ENCODE measurements at regions not wholly inside any gene's neighbourhood (a gene's known extent, or its start where the extent isn't known, plus 50 kb on each side); places are given as distances from the start of the nearest gene placed in this dataset.
"Not testable (repeated sequence)": the region's sequence is repeated elsewhere in the genome, so short reads cannot be mapped to it uniquely, and the experiment has no call there.

DNA sequence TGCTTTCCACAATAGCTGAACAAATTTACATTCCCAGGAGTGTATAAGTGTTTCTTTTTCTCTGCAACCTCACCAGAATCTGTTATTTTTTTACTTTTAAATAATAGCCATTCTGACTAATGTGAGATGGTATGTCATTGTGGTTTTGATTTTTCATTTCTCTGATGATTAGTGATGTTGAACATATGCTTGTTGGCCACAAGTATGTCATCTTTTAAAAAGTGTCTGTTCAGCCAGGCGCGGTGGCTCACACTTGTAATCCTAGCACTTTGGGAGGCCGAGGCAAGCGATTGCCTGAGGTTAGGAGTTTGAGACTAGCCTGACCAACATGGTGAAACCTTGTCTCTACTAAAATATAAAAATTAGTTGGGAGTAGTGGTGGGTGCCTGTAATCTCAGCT lies 619.3 kb downstream of the SI start:
- no peak for DNase-seq

DNA sequence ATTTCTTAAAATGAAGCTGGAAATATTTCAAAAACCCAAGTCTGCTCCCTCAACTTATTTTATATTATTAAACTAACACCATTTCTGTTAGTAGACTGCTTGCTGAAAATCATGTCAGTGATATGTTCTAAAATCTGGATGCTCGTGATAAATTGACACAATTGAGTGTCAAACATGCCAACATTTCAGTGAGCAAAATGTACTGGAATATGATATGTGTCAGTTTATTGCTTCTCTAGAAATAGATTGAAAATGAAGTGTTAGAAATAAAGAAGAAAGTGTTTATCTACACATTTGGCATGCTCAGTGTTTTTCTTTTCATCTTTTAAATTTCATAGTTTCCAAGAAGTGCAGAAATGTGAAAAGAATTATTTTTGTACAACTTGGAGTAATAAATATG lies 624.6 kb downstream of the SI start:
- no peak for DNase-seq

DNA sequence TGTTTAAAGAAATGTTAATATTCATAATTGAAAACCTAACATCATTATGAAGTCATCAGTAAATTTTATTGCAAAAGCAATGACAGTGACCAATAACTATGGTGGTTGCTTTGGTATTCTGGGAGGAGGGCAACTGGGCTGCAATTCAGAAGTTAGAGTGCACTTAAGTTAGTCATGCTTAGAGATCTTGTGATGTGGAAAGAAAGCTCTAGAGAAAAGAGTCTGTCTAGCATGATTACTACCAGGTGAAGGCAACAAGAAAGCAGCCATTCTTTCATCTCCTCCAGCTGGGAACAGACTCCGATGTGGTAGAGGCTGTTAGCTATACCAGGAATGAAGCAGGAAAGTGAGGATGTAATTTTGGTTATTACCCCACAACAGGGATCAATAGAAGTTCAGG lies 625.6 kb downstream of the SI start:
- no peak for DNase-seq

DNA sequence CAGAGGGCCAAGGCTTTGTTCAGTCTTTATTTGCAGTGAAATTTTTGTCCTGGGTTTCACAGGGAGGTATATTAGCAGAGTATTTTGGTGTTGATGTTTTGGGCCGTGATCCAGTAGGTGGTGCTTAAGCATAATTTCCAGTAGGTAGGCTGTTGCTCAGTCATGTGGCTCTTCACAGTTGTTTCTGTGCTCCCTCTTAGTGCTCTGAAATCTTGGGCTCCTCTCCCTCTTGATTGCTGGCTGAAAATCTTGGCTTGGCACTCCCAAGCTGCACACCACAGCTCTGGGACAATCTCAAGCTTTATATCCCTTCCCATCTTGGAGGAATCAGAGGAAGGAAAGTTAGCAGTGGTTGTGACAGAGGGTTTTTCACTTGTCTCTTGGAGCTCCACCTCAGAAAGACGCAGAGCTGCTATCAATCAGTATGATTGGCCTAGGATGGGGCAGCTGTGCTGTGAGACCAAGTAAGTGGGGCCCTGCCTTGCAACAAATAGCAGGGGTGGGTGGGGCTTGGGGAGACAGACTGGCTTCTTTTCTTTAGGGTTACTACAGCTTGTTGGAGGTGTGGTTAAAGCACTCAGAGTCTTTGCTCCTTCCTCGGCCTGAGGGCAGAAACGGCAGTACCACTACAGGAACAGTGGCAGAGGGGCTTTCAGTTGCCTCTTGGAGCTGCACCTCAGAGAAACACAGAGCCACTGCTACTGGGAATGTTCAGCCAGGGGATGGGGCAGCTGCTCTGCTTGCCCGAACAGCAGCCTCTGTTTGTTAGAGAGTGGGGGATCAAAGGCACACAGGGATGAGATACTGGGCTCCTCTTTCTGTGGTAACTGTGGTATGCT lies 627.0 kb downstream of the SI start:
- DNase-seq: no peak

DNA sequence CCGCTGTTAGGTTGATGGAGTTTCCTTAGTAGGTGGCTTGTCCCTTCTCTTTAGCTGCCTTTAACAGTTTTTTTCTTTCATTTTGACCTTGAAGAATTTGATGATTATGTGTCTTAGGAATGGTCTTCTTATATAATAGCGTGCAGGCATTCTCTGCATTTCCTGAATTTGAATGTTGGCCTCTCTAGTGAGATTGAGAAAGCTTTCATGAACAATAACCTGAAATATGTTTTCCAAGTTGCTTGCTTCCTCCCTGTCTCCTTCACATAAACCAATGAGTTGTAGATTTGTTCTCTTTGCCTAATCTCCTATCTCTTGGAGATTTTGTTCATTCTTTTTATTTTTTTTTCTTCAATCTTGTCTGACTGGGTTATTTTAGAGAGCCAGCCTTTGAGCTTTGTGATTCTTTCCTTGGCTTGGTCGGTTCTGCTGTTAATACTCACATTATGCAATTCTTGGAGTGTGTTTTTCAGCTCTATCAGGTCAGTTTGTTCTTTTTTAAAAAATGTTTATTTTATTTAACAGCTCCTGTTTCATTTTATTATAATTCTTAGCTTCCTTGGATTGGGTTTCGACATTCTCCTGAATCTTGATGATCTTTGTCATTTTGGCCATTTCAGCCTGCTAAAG lies 627.9 kb downstream of the SI start:
- DNase-seq: no peak

DNA sequence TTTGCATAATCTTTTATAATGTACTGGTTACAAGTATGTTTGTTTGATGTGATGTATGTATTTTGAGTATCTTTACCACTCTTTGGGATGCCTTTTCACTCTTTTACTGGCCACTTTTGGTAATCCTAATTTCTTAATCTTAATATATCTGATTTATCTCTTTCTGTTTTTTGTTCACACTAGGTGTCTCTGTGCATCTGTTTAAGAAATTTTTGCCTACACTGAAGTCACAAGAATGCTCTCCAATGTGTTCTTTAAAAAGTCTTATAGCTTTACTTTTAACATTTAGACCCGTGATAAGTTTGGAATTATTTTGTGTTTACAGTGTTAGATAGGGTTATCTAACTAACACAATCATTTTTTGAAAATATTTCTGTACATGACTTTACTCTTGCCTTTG lies 659.1 kb downstream of the SI start:
- DNase-seq: no peak

DNA sequence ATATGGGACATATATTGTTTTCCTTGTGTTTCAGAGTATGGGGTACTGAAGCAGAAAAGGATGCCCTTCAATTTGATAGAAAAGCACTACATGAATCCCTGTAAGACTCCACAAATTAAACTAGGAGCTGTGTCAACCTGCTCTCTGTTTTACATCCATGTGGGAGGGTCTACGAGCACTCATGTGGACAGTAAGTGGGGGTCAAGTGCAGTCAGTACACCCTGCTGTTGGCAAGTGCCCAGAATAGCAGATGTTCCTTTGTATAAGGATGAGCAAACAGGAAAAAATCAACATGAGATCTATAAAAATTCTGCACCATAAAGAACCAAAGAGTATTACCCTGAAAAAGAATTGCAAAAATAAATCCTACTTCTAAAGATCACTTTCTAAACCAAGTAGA lies 659.9 kb downstream of the SI start:
- DNase-seq: no peak

DNA sequence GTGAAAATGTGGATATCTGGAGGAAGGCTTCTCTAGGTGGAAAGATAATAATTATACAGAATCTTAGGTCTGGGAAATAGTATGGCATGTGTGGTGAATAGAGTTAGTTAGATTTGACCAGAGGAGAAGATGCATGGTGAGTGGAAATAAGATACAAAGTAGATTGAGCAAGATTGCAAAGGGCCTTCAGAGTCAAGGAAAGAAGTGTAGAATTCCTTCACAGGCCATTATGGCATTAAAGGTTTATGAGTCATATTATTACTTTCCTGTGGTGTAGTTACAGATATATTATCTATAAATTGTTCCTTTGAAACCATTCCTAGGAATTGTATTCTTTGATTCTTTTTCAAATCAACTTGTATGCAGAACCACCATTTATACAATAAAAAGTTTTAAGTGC lies 660.3 kb downstream of the SI start:
- DNase-seq: no peak

DNA sequence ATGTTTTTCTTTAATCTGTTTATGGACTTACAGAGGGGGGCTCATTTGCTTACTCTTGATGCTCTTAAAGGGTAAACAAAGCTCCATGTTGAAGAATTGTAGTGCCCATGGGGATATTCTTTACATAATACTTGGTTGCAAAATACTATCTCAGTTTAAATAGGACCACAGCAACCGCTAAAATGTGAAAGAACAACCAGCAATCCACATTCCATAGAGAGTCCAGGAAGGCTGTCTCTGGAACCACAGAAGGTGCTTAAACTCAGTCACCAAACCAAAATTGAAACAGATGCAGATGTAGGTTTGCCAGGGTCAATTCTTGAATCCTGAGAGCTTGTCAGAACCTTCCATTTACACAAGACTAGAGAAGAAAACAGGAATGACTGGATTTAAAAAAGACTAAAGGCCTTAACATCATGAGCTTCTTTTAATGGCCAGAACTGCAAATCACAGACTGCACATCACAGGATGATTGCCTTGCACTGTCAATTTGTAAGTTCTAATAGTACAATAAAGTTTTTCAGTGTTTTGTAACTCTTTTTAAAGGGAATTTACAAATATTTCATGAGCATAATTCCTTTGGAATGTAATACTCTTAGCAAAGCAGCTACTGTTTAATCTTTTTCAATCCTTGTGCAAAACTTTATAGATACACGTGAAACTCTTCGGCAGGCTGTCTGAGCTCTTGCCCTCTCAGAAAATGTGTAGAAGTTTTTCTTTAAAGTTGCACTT lies 661.6 kb downstream of the SI start:
- DNase-seq: no peak

DNA sequence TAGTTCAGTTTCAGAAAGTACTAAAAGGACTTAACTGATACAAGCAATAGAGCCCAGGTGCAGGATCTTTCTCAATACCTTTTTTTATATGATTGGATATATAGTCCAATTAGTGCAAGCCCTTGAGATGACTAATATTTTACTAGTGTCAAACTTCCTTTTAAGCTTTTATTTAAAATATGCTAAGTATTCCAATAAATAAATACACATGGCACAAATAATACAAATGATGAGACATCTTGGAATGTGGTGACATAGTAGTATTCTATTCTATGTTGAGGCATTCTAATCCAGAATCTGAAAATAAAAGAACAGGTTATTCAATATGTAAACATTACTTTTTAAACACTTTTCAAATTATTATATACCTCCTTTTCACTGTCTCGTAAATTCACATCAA lies 670.0 kb downstream of the SI start:
- DNase-seq: no peak

DNA sequence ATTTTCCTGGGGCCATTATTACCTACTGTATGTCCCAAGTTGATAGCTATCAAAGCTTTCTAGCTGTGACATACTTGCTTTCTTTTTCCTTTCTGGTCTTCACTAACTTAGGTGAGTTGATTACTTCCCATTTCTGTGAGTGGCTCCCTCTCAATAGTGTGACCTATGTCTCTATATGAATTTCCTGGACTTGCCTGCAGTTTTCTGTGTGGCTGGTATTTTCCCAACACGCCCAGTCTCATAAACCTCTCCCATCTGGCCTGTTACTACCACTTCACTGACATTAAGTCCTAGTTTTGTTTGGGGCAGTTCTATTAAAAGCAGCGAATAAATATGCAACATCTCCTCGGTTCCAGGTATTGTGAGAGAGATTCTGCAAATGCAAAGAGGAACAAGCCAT lies 671.2 kb downstream of the SI start:
- no peak for DNase-seq

DNA sequence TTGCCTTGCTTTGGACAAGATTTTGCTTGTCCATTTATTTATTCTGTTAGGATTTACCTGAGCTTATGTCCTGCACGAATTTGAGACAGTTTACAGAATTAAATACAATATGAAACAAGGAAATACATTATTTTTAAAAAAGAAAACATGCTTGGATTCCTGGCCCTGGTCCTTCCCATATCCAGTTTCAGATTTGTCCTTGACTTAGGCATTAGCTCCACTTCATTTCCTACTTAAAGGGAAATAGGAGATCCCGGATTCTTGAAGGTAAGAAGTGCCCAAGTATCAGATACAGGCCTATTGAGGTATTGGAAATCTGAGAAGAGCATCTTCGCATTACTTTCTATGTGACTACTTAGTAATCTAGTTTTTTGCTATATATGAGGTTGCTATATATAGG lies 672.0 kb downstream of the SI start:
- no peak for DNase-seq

DNA sequence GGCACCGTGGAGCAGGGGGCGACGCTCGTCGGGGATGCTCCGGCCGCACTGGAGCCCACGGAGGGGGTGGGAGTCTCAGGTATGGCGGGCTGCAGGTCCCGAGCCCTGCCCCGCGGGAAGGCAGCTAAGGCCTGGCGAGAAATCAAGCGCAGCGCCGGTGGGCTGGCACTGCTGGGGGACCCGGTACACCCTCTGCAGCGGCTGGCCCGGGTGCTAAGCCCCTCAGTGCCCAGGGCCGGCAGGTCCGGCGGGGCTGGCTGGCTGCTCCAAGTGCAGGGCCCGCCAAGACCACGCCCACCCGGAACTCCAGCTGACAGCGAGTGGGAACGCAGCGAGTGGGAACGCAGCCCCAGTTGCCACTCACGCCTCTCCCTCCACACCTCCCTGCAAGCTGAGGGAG lies 676.4 kb downstream of the SI start:
- DNase-seq: no peak

DNA sequence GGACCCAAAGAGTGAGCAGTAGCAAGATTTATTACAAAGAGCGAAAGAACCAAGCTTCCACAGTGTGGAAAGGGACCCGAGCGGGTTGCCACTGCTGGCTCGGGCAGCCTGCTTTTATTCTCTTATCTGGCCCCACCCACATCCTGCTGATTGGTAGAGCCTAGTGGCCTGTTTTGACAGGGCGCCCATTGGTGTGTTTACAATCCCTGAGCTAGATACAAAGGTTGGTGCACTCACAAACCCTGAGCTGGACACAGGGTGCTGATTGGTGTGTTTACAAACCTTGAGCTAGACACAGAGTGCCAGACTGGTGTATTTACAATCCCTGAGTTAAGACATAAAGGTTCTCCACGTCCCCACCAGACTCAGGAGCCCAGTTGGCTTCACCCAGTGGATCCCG lies 676.9 kb downstream of the SI start:
- not testable (repeated sequence) for DNase-seq

DNA sequence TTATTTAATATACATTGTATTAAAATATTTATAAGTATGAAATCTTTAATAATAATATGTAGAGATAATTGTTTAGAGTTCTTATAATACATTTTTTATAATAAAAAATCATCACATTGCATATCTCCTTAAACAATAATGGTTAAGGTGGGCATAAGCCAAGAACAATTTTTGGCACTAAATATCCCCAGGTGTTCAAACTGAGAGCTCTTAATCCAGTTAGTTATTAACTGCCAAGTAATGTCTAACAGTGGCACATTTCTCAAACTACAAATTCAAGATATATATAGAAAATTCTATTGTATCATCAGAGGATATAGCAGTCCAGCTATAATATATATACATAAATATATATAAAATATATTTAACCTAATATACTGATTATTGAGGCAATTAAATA lies 680.8 kb downstream of the SI start:
- DNase-seq: no peak

DNA sequence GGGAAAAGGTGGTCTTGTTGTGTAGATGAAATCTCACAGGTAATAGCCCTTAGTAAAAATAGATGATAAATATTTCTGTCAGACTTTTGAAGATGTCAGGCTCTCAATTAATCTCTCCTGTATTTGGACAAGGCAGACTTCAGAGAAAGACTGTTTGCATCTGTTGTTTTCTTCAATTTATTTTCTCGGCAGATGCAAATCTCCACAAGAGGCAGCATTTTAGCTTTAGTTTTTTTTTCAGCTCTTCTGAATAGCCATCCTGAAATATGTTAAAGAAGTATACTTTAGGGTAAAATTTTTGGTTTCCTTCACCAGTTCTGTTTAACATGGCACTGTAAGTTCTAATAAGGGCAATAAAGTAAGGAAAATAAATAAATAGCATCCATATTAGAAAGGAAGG lies 685.1 kb downstream of the SI start:
- DNase-seq: no peak

DNA sequence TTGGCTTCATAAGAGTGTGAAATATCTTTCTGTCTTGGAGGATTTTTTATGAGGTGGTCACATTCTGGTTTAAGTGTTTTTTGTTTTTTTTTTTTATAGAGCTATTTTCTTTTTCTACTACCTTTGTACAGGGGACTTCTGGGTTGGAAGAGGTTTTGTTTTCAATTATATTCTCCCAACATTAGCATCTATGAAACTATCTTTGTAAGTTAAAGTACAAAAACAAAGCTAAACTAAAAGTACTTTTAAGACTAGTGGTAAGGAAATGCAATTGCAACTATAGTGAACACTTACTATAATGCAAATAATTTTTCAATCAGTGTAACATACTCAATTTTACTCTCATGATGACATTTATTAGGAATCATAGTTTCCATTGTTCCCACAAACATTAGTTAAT lies 688.2 kb downstream of the SI start:
- no peak for DNase-seq

DNA sequence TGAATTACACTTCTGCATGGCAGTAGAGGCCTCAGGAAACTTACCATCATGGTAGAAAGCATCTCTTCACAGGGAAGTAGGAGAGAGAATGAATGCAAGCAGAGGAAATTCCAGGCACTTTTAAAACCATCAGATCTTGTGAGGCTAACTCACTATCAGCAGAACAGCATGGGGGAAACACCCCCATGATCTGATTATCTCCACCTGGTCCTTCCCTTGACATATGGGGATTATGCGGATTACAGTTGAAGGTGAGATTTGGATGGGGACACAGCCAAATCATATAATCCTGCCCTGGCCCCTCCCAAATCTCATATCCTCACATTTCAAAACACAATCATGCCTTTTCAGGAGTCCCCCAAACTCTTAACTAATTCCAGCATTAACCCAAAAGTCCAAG lies 691.1 kb downstream of the SI start:
- no peak for DNase-seq

DNA sequence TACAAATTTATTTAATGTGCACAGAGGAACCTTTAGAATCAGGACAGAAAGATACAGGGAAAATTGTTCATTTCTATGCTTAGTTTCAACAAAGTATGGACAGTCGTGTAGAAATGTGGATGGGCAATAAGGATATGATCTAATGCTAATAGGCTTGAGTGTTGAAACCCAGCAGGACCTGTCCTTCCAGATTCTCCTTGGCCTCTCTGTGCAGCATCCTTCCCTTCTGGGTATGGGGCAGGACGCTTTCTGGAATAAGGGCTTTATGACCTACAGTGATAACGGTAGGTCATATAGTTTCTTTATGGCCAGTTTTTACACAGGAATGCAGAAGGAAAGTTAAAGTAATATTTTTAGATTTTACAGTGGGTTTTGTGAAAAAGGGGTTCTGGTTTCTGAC lies 698.1 kb downstream of the SI start:
- no peak for DNase-seq

DNA sequence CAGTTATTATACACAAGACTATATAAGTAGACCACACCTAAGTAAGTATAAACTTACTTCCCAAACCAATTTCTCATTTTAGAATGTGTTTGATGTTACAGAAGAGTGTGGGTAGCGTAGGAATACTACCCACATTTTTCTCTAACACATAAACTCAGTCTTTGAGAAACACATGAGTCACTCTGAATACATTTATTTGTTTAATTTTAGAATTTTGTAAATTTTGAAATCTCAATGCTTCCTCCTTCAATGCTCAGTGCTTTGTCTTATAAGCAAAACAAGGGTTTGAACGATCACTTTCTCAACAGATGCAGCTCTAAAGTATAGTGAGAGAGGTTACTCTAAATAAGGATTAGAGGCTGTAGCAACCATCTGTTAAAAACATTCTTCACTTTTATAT lies 700.8 kb downstream of the SI start:
- DNase-seq: no peak

DNA sequence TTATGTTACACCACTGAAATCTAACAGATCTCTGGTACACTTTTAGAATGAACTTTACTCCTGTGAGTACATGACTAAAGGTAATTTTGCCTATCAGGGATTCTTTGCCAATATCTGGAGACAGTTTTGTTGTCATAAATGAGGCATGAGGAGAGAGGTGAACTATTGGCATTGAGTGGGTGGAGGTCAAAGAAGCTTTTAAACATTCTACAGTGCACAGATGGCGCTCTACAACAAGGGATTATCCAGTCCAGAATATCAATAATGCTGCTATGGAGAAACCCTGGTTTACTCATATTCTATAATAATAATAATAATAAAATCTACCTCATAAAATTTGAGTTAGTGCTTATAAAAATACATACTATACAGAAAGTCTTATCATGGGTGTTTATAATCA lies 702.3 kb downstream of the SI start:
- DNase-seq: no peak

DNA sequence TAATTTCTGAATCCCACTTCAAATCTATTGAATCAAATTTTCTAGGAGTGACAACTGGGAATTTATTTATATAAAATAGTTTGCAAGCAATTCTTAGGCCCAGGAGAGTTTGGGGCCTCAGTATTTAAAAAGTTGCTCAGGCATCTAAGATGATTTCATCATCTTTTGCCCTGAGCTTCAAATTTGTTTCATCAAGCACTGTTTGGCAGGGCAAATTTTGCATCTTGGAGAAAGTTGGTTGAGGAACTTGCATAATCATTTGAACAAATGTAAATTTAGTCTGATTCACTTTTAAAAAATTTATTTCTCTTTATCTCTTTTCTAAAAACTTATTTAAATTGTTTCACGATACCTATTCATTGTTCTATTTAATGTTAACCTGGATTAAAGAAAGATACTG lies 702.8 kb downstream of the SI start:
- DNase-seq: no peak

DNA sequence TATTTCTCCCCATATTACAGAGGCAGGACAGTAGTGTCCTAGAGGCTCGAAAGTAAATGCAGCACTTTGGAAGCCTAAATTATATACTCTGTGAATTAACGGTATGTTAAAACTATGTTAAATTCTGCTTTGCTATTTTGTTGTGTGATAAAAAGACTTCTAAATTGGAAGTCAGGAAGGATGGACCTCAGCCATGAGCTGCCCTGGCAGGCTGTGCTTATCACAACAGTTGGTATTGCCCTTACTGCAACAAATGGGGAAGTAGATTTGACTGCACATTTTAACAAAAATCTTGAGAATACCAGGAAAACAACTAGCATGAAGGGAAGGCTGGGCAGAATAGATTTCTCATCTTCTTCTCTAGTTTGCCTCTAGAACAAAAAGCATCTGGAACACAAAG lies 706.6 kb downstream of the SI start:
- DNase-seq: no peak

DNA sequence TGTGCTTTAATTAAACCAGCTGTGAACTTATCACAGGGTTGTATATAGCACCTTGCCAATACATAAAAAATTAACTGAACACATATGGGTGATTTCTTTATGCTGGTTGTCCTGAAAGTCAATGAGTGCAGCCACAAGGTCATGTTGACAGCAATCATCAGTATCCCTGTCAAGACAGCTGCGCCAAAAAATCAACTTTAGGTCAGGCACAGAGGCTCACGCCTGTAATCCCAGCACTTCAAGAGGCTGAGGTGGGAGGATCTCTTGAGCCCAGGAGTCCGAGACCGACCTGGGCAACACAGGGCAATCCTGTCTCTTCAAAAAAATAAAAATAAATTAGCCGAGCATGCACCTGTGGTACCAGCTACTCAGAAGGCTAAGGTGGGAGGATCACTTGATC lies 707.3 kb downstream of the SI start:
- DNase-seq: no peak
